CD14-positive monocyte (primary cell): ENCODE measurements at regions not wholly inside any gene's neighbourhood (a gene's known extent, or its start where the extent isn't known, plus 50 kb on each side); places are given as distances from the start of the nearest gene placed in this dataset.

ENCODE experiments used
- DNase-seq, 3 donors: peaks; one replicate each; pipeline ENCODE4 v3.0.0-alpha.2; 2011 to 2022
- H2AFZ ChIP-seq: 2 replicates; pipeline ENCODE4 v1.6.0; 2012; ENCODE audit warnings: mild to moderate bottlenecking, low read depth, low read length, inconsistent platforms; ENCODE audit not compliant: insufficient read depth, poor library complexity, severe bottlenecking
- H3K27ac ChIP-seq, 2 donors: 1 replicate in 1 of 2; 2 replicates in 1 of 2; pipeline ENCODE4 v1.5.1; 2012 to 2013; ENCODE audit warnings: low read length in 2 of 2, control low read depth in 1 of 2, inconsistent platforms in 1 of 2, low read depth in 1 of 2, mild to moderate bottlenecking in 1 of 2
- H3K27me3 ChIP-seq, 2 donors: one replicate each; pipeline versions ENCODE4 v1.6.0 to v1.6.1; 2011 to 2013; ENCODE audit warnings: low read length in 2 of 2; ENCODE audit not compliant: control insufficient read depth in 2 of 2, insufficient read depth in 2 of 2
- H3K36me3 ChIP-seq, 2 donors: replicated peaks in 1 of 2; 1 replicate in 1 of 2; 2 replicates in 1 of 2; pipeline versions ENCODE4 v1.5.1 to v1.6.1; 2012 to 2013; ENCODE audit warnings: low read length in 2 of 2, control low read depth in 1 of 2, inconsistent platforms in 1 of 2, mild to moderate bottlenecking in 1 of 2; ENCODE audit not compliant: insufficient read depth in 2 of 2, control insufficient read depth in 1 of 2
- H3K4me1 ChIP-seq, 2 donors: 1 replicate in 1 of 2; 2 replicates in 1 of 2; pipeline versions ENCODE4 v1.5.1 to v1.6.1; 2012 to 2013; ENCODE audit warnings: low read length in 2 of 2, control low read depth in 1 of 2, inconsistent platforms in 1 of 2, mild to moderate bottlenecking in 1 of 2, moderate library complexity in 1 of 2; ENCODE audit not compliant: insufficient read depth in 2 of 2, control insufficient read depth in 1 of 2
- H3K4me2 ChIP-seq: replicated peaks from 2 replicates; pipeline ENCODE3; 2012; ENCODE audit warnings: low read length, moderate library complexity, mild to moderate bottlenecking; ENCODE audit not compliant: poor library complexity, severe bottlenecking; ENCODE audit errors: extremely low read depth
- H3K4me3 ChIP-seq, 3 experiments: fragments of 200-600 bp in 1 of 3; sonication (generic) in 1 of 3; replicated peaks in 1 of 3; 1 replicate in 2 of 3; 2 replicates in 1 of 3; pipeline ENCODE4 v1.5.1; 2011 to 2013; ENCODE audit warnings: low read length in 3 of 3, mild to moderate bottlenecking in 3 of 3, control low read depth in 2 of 3, low read depth in 2 of 3, inconsistent platforms in 1 of 3, moderate library complexity in 1 of 3
- H3K79me2 ChIP-seq: 2 replicates; pipeline ENCODE4 v1.6.0; 2012; ENCODE audit warnings: mild to moderate bottlenecking, control low read depth, inconsistent platforms, low read length, moderate library complexity; ENCODE audit not compliant: insufficient read depth
- H3K9ac ChIP-seq: 2 replicates; pipeline ENCODE4 v1.6.0; 2017; ENCODE audit warnings: low read length, mild to moderate bottlenecking; ENCODE audit not compliant: insufficient read depth, poor library complexity, severe bottlenecking
- H3K9me3 ChIP-seq, 2 donors: replicated peaks in 1 of 2; 1 replicate in 1 of 2; 2 replicates in 1 of 2; pipeline versions ENCODE4 v1.5.1 to v1.6.1; 2012 to 2013; ENCODE audit warnings: low read length in 2 of 2, control low read depth in 1 of 2; ENCODE audit not compliant: control insufficient read depth in 1 of 2, insufficient read depth in 1 of 2
- H4K20me1 ChIP-seq: 2 replicates; pipeline ENCODE4 v1.6.0; 2012; ENCODE audit warnings: mild to moderate bottlenecking, low read length, control low read depth, moderate library complexity; ENCODE audit not compliant: insufficient read depth
- H3K27ac Mint-ChIP-seq, 7 donors: one replicate each; pipeline ENCODE4 v1.8.0; 2020; ENCODE audit warnings: mild to moderate bottlenecking in 7 of 7, mixed read lengths in 7 of 7, moderate library complexity in 6 of 7, inconsistent platforms in 2 of 7
- H3K27me3 Mint-ChIP-seq, 3 donors: one replicate each; pipeline ENCODE4 v1.8.0; 2021 to 2022; ENCODE audit warnings: low read depth in 3 of 3, mild to moderate bottlenecking in 3 of 3, mixed read lengths in 3 of 3, moderate library complexity in 3 of 3, inconsistent platforms in 1 of 3
- H3K36me3 Mint-ChIP-seq, 2 donors: one replicate each; pipeline ENCODE4 v1.8.0; 2020; ENCODE audit warnings: mixed read lengths in 2 of 2, inconsistent platforms in 1 of 2, mild to moderate bottlenecking in 1 of 2
- H3K4me1 Mint-ChIP-seq: one replicate; pipeline ENCODE4 v1.8.0; 2020; ENCODE audit warnings: mild to moderate bottlenecking, mixed read lengths
- H3K4me3 Mint-ChIP-seq, 2 donors: one replicate each; pipeline ENCODE4 v1.8.0; 2020; ENCODE audit warnings: mild to moderate bottlenecking in 2 of 2, mixed read lengths in 2 of 2, moderate library complexity in 1 of 2
- H3K9me3 Mint-ChIP-seq, 7 donors: one replicate each; pipeline ENCODE4 v1.8.0; 2020 to 2022; ENCODE audit warnings: mixed read lengths in 7 of 7, mild to moderate bottlenecking in 6 of 7, moderate library complexity in 6 of 7, inconsistent platforms in 2 of 7
- WGBS: methylation state at CpG from one replicate; pipeline ENCODE4 v1.1.5; 2013; ENCODE audit warnings: missing lambda C conversion rate; ENCODE audit not compliant: insufficient coverage; 5-methylcytosine and 5-hydroxymethylcytosine counted together
- intact Hi-C, 2 donors: fragments of 100-400 bp; cut with micrococcal nuclease; formaldehyde crosslinking; loops; one replicate each; pipeline versions ENCODE4 v1.15.0 to v1.15.1; 2023
- TF ChIP-seq, protein P1 (sequence below): fragments of 200-600 bp; IDR thresholded peaks from one replicate; pipeline ENCODE4 v1.8.0; 2022; ENCODE audit warnings: antibody characterized with exemption, mild to moderate bottlenecking

- no peak for DNase-seq
- H3K9me3 Mint-ChIP-seq: peaks cover 0 to 12% (median 2%) of the 10 kb centered on the region in 7 donors
- H3K79me2 ChIP-seq: no peaks in the 10 kb centered on the region
- H3K9me3 ChIP-seq: no peaks in the 10 kb centered on the region
- no peak overlapping the region for H3K27ac Mint-ChIP-seq
- H3K27me3 ChIP-seq: no peaks in the 10 kb centered on the region
- H3K4me1 ChIP-seq: no peaks in the 10 kb centered on the region
- H3K27me3 Mint-ChIP-seq: peaks cover 0 to 5% (median 2%) of the 10 kb centered on the region in 3 donors
- no peaks in the 10 kb centered on the region for H3K4me1 Mint-ChIP-seq
- H3K4me3 ChIP-seq: no peak overlapping the region
- no peak overlapping the region for H2AFZ ChIP-seq
- H4K20me1 ChIP-seq: no peaks in the 10 kb centered on the region
- no peaks in the 10 kb centered on the region for H3K36me3 Mint-ChIP-seq
- intact Hi-C loops: no loop called here
- no peak overlapping the region for H3K4me2 ChIP-seq
- H3K9ac ChIP-seq: no peak overlapping the region
- H3K4me3 Mint-ChIP-seq: no peak overlapping the region
- no peaks in the 10 kb centered on the region for H3K36me3 ChIP-seq
- TF ChIP-seq, protein P1, sequence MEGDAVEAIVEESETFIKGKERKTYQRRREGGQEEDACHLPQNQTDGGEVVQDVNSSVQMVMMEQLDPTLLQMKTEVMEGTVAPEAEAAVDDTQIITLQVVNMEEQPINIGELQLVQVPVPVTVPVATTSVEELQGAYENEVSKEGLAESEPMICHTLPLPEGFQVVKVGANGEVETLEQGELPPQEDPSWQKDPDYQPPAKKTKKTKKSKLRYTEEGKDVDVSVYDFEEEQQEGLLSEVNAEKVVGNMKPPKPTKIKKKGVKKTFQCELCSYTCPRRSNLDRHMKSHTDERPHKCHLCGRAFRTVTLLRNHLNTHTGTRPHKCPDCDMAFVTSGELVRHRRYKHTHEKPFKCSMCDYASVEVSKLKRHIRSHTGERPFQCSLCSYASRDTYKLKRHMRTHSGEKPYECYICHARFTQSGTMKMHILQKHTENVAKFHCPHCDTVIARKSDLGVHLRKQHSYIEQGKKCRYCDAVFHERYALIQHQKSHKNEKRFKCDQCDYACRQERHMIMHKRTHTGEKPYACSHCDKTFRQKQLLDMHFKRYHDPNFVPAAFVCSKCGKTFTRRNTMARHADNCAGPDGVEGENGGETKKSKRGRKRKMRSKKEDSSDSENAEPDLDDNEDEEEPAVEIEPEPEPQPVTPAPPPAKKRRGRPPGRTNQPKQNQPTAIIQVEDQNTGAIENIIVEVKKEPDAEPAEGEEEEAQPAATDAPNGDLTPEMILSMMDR: no peak
- H3K27ac ChIP-seq: no peak overlapping the region
- WGBS: 100% methylated on average over 1 of the region's 6 CpGs
Measured at GRCh38 chr10:21413268-21413667, 112.2 kb downstream of the SKIDA1 start.

DNA sequence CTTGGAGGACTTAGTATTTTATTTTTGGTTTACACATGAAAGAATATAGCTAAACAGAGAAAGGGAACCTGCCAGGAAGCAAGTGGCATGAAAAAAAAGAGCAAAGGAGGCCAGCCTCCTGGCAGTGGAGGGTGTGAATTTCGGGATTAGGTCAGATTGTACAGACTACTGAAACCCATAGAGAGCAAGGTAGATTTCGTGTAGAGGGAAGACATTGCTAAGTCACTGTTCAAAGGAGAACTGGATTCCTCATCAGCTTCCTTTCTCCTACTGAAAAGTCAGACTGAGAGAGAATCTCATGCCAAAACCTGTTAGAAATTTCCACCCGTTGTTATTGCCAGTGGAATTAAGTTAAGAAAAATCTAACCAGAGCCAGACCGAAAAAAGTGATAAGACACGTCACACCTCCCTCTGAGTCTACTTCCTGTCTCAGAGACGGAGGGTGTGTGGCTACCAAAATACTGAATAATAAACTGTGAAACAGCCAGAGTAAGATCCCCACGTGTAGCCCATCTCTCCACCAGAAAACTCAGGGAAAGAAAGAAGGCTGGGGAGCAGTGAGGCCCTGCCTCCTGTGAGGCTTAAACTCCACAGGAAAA is 118.8 kb downstream of the SKIDA1 start:
- Mint-ChIP-seq H3K4me1 (no peaks in the 10 kb centered on the region), H3K27me3 (no peaks in the 10 kb centered on the region), H3K27ac (no peak overlapping the region), H3K4me3 (no peak overlapping the region), H3K9me3 (peaks cover under 1 to 11% (median 4%) of the 10 kb centered on the region in 7 donors), H3K36me3 (no peaks in the 10 kb centered on the region)
- Histone ChIP-seq H3K9ac (no peak overlapping the region), H3K36me3 (no peaks in the 10 kb centered on the region), H3K4me1 (no peaks in the 10 kb centered on the region), H3K27ac (no peak overlapping the region), H3K4me2 (no peak overlapping the region), H3K9me3 (no peaks in the 10 kb centered on the region), H3K79me2 (no peaks in the 10 kb centered on the region), H2AFZ (no peak overlapping the region), H3K4me3 (no peak overlapping the region), H4K20me1 (no peaks in the 10 kb centered on the region), H3K27me3 (no peaks in the 10 kb centered on the region)
- TF ChIP-seq, protein P1: no peak
- intact Hi-C loops: no loop called here
- no peak for DNase-seq
- 80% methylated on average over 1 of the region's 7 CpGs for WGBS
